Upper lobe of left lung (tissue), 4 donors: ENCODE measurements at regions not wholly inside any gene's neighbourhood (a gene's known extent, or its start where the extent isn't known, plus 50 kb on each side); places are given as distances from the start of the nearest gene placed in this dataset.

Source experiments
- CTCF ChIP-seq, 6 experiments: fragments of 450-650 bp in 4 of 6; fragments of 200-600 bp in 2 of 6; sonication (generic) in 2 of 6; IDR thresholded peaks; one replicate each; pipeline ENCODE4 v1.5.1; 2016 to 2019; ENCODE audit warnings: antibody characterized with exemption in 6 of 6
- POLR2A ChIP-seq, 4 donors: fragments of 450-650 bp; IDR thresholded peaks; one replicate each; pipeline ENCODE4 v1.5.1; 2016 to 2017; ENCODE audit warnings: antibody characterized with exemption in 4 of 4, mild to moderate bottlenecking in 2 of 4

DNA sequence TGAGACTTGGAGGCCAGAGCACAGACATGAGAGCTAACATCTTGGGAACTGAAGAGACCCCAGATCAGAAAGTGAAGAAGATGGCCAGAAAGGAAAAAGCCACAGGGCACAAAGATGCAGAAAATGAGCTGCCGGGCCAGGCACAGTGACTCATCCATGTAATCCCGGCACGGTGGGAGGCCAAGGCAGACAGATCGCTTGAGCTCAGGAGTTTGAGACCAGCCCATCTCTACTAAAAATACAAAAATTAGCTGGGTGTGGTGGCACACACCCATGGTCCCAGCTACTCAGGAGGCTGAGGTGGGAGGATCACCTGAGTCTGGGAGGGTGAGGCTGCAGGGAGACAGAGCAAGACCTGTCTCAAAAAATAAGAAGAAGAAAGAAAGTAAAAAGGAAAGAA, 81.4 kb upstream of the MGMT start:
- no peak for TF ChIP-seq CTCF (IDR thresholded peaks at IDR 0.05)
- TF ChIP-seq POLR2A (IDR thresholded peaks at IDR 0.05), result no peak
